Stimulated activated CD4-positive, alpha-beta T cell treated with anti-CD3 and anti-CD28 coated beads, Interleukin-12 subunit alpha, Interleukin-12 subunit beta, amount 100 ng/mL, for 4 hours (primary cell): ENCODE measurements at regions not wholly inside any gene's neighbourhood (a gene's known extent, or its start where the extent isn't known, plus 50 kb on each side); places are given as distances from the start of the nearest gene placed in this dataset.
"Not testable (repeated sequence)": the region's sequence is repeated elsewhere in the genome, so short reads cannot be mapped to it uniquely, and the experiment has no call there.

Source experiments
- DNase-seq: peaks from one replicate; pipeline ENCODE4 v3.0.0-alpha.2; 2020

GRCh38 chr10:42177793-42178689, 460.3 kb downstream of the ZNF33B start:
- DNase-seq = not testable (repeated sequence)

DNA sequence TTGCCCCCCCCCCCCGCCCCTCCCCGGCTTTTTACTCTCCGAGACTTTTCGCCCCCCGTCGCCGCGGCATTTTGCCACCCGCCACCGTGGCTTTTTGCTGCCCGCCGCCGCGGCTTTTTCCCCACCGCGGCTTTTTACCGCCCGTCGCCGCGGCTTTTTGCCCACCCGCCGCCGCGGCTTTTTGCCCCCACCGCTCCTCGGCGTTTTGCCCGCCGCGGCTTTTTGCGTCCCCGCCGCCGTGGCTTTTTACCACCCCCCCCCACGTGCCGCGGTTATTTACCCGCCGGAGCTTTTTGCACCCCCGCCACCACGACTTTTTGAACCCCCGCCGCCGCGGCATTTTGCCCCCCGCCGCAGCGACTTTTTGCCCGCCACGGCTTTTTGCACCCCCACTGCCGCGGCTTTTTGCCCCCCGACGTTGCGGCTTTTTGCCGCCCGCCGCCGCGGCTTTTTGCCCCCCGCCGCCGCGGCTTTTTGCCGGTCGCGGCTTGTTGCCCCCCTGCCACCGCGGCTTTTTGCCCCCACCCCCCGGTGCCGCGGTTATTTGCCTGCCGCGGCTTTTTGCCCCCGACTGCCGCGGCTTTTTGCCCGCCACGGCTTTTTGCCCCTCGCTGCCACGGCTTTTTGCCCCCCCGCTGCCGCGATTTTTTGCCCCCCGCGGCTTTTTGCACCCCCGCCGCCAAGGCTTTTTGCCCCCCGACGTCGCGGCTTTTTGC, 461.1 kb downstream of the ZNF33B start:
- DNase-seq = no peak

GRCh38 chr10:42150428-42151061, 487.8 kb downstream of the ZNF33B start:
- no peak for DNase-seq

DNA sequence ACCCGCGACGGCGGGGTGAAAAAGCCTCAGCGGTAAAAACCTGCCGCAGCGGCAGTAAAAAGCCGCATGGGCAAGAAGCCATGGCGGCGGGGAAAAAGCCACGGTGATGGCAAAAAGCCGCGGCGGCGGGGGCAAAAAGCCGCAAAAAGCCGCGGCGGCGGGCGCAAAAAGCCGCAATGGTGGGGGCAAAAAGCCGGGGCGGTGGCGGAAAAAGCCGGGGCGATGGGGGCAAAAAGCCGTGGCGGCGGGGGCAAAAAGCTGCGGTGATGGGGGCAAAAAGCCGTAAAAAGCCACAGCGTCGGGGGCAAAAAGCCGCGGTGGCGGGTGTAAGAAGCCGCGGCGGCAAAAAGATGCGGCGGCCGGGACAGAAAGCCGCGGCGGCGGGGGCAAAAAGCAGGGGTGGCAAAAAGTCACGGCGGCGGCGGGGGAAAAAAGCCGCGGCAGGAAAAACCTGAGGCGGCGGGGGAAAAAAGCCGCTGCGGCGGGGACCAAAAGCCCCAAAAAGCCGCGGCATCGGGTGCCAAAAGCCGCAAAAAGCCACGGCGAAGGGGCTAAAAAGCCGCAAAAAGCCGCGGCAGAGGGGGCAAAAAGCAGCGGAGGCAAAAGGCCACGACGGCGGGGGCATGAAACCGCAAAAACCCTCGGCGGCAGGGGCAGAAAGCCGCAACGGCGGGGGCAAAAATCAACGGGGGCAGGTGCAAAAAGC, 488.5 kb downstream of the ZNF33B start:
- no peak for DNase-seq

DNA sequence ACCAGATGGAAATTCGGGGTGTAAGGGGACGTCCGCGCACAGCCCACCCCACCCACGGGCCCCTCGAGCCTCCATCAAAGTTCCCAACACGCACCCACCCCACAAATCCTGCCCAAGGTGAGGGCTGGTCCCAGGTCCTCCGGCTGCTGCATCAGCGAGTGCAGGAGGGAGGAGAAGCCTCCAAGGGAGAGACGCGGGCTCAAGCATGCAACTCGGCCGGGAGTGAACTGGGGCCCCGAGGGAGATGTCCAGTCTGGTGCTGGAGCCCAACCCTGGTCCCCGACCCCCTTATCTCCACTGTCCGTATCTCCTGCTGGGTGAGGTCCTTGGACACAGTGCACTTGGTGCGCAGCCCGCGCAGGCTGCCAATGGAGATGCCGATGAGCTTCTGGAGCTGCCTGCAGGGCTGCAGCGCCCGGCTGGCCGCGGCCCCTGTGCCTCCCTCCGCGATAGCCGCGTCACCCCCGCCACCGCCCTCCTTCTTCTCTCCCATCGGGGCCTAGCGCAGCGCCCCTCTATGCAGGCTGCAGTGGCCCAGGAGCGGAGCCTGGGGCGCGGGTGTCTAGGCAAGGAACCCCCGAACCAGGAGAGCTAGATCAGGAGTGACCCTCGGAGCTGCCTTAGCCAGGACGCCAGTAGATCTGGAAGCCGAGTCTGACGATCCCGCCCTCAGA, 489.2 kb downstream of the ZNF33B start:
- no peak for DNase-seq

GRCh38 chr10:42146165-42146564, 492.2 kb downstream of the ZNF33B start:
- not testable (repeated sequence) for DNase-seq

DNA sequence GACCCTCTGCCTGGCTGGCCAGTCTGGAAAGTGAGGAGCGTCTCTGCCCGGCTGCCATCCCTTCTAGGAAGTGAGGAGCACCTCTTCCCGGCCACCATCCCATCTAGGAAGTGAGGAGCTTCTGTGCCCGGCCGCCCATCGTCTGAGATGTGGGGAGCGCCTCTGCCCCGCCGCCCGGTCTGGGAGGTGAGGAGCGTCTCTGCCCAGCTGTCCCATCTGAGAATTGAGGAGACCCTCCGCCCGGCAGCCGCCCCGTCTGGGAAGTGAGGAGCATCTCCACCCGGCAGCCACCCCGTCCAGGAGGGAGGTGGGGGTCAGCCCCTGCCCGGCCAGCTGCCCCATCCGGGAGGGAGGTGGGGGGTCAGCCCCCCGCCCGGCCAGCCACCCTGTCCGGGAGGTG, 500.3 kb downstream of the ZNF33B start:
- not testable (repeated sequence) for DNase-seq

DNA sequence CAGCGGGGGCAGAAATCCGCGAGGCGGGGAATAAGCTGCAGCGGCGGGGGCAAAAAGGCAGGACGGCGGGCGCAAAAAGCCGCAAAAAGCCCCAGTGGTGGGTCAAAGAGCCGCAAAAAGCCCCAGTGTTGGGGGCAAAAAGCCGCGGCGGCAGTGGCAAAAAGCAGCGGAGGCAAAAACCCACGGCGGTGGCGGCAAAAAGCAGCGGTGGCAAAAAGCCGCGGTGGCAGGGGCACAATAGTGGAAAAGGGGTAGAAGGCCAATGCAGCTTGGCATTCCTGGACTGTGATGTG, 525.3 kb downstream of the ZNF33B start:
- DNase-seq = no peak

GRCh38 chr10:42112331-42113157, 525.8 kb downstream of the ZNF33B start:
- DNase-seq = no peak

GRCh38 chr10:42111661-42112330, 526.6 kb downstream of the ZNF33B start:
- DNase-seq = no peak

GRCh38 chr10:42111076-42111475, 527.3 kb downstream of the ZNF33B start:
- no peak for DNase-seq
